Esophagus squamous epithelium (tissue), 4 donors: ENCODE measurements at regions not wholly inside any gene's neighbourhood (a gene's known extent, or its start where the extent isn't known, plus 50 kb on each side); places are given as distances from the start of the nearest gene placed in this dataset.

ENCODE experiments used
- CTCF ChIP-seq, 6 experiments: fragments of 450-650 bp in 4 of 6; fragments of 200-600 bp in 2 of 6; sonication (generic) in 2 of 6; IDR thresholded peaks; one replicate each; pipeline ENCODE4 v1.5.1; 2016 to 2019; ENCODE audit warnings: antibody characterized with exemption in 6 of 6, mild to moderate bottlenecking in 4 of 6, moderate library complexity in 4 of 6
- POLR2A ChIP-seq, 4 donors: fragments of 450-650 bp; IDR thresholded peaks; one replicate each; pipeline ENCODE4 v1.6.1; 2017; ENCODE audit warnings: antibody characterized with exemption in 4 of 4, mild to moderate bottlenecking in 4 of 4, moderate library complexity in 3 of 4

GRCh38 chr10:1851762-1852161, 114.4 kb upstream of the ADARB2 start:
- no peak for TF ChIP-seq CTCF (IDR thresholded peaks at IDR 0.05)
- TF ChIP-seq POLR2A (IDR thresholded peaks at IDR 0.05) = no peak
